ENCODE measurements at regions not wholly inside any gene's neighbourhood (a gene's known extent, or its start where the extent isn't known, plus 50 kb on each side); places are given as distances from the start of the nearest gene placed in this dataset.

DNA sequence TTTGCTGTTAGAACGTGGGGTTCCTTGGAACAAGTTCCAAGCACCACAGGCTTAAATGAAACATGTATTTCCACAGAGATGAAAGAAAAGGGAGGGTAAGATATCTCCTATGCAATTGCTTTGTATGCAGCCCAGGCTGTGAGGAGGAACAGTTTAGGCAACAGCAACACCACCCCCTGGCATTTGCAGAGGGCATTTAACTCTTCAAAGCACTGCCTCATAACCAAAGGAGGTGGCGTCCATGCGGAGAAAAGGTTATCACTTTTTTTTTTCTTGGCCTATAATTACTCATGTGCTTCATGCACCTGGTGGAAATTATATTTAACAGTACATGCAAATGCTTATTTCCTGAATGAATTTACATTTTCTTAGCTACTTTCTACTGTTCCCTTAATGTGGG is 286.0 kb downstream of the LPIN1 start:
- TF ChIP-seq POLR2A (IDR thresholded peaks at IDR 0.05), result no peak
- no peak for TF ChIP-seq POLR2AphosphoS5 (IDR thresholded peaks at IDR 0.05; ENCODE audit: insufficient read depth in 1 of 2, low read depth in 1 of 2)
- no peak for TF ChIP-seq CTCF (IDR thresholded peaks at IDR 0.05)
- Histone ChIP-seq H3K9me3 (no peaks in the 10 kb centered on the region), H3K36me3 (no peaks in the 10 kb centered on the region), H3K4me1 (no peaks in the 10 kb centered on the region), H3K4me3 (no peak overlapping the region), H3K27me3 (no peaks in the 10 kb centered on the region), H3K27ac (no peak overlapping the region)
- no peak for DNase-seq (ENCODE audit: extremely low spot score in 2 of 2)
- intact Hi-C loops (cut with DNase I), result no loop called here

- H3K27ac ChIP-seq, result no peak overlapping the region
- no peaks in the 10 kb centered on the region for H3K4me1 ChIP-seq
- TF ChIP-seq POLR2AphosphoS5 (IDR thresholded peaks at IDR 0.05; ENCODE audit: insufficient read depth in 1 of 2, low read depth in 1 of 2) (no peak), POLR2A (IDR thresholded peaks at IDR 0.05) (no peak), CTCF (IDR thresholded peaks at IDR 0.05) (no peak)
- H3K27me3 ChIP-seq, result no peaks in the 10 kb centered on the region
- H3K9me3 ChIP-seq, result no peaks in the 10 kb centered on the region
- intact Hi-C loops (cut with DNase I), result no loop called here
- no peaks in the 10 kb centered on the region for H3K36me3 ChIP-seq
- no peak for DNase-seq (ENCODE audit: extremely low spot score in 2 of 2)
- no peak overlapping the region for H3K4me3 ChIP-seq
Measured at GRCh38 chr2:12032975-12033374, 286.5 kb downstream of the LPIN1 start.

DNA sequence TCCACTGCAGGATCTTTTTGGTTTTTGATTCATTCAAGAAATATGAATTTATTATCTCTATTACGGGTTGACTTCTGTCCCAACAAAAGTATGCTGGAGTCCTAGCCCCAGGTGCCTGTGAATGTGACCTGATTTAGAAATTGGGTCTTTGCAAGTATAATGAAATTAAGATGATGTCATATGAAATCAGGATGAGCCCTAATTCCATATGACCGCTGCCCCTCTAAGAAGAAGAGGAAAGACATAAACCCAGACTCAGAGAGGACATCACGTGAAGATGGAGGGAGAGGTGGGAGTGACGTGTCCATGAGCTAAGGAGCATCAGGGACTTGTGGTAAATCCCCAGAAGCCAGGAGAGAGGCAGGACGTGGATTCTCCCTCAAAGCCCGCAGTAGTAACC is 287.1 kb downstream of the LPIN1 start:
- Histone ChIP-seq H3K36me3 (no peaks in the 10 kb centered on the region), H3K9me3 (no peaks in the 10 kb centered on the region), H3K27me3 (no peaks in the 10 kb centered on the region), H3K27ac (no peak overlapping the region), H3K4me3 (no peak overlapping the region), H3K4me1 (no peaks in the 10 kb centered on the region)
- TF ChIP-seq POLR2A (IDR thresholded peaks at IDR 0.05) (no peak), POLR2AphosphoS5 (IDR thresholded peaks at IDR 0.05; ENCODE audit: insufficient read depth in 1 of 2, low read depth in 1 of 2) (no peak), CTCF (IDR thresholded peaks at IDR 0.05) (no peak)
- no peak for DNase-seq (ENCODE audit: extremely low spot score in 2 of 2)
- intact Hi-C loops (cut with DNase I), result no loop called here

DNA sequence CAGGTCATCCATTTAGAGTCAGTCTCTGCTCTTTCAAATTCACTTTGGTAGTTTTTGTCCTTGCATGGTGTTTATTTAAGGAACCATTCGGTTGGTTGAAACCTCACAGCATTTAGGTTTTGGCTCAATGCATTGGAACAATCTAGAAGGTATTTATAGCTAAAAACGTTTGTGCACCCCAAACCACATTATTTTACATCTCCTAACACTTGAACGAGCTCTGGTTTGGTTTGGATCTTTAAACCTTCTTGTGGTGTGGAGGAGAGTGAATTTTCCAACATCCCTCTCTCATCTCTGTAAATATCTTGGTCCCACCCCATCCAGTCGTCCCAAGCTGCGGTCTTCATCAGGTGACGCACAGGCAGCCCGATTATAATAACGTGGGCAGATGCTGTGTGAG is 287.9 kb downstream of the LPIN1 start:
- Histone ChIP-seq H3K27ac (no peak overlapping the region), H3K4me3 (no peak overlapping the region), H3K27me3 (no peaks in the 10 kb centered on the region), H3K36me3 (no peaks in the 10 kb centered on the region), H3K9me3 (no peaks in the 10 kb centered on the region), H3K4me1 (no peaks in the 10 kb centered on the region)
- DNase-seq (ENCODE audit: extremely low spot score in 2 of 2), result no peak
- intact Hi-C loops (cut with DNase I), result no loop called here
- TF ChIP-seq POLR2A (IDR thresholded peaks at IDR 0.05) (no peak), POLR2AphosphoS5 (IDR thresholded peaks at IDR 0.05; ENCODE audit: insufficient read depth in 1 of 2, low read depth in 1 of 2) (no peak), CTCF (IDR thresholded peaks at IDR 0.05) (no peak)

- Histone ChIP-seq H3K4me3 (no peak overlapping the region), H3K27ac (no peak overlapping the region), H3K4me1 (no peaks in the 10 kb centered on the region), H3K36me3 (no peaks in the 10 kb centered on the region), H3K27me3 (no peaks in the 10 kb centered on the region), H3K9me3 (no peaks in the 10 kb centered on the region)
- no peak for TF ChIP-seq POLR2A (IDR thresholded peaks at IDR 0.05)
- no peak for TF ChIP-seq POLR2AphosphoS5 (IDR thresholded peaks at IDR 0.05; ENCODE audit: insufficient read depth in 1 of 2, low read depth in 1 of 2)
- no peak for TF ChIP-seq CTCF (IDR thresholded peaks at IDR 0.05)
- intact Hi-C loops (cut with DNase I), result no loop called here
- no peak for DNase-seq (ENCODE audit: extremely low spot score in 2 of 2)
Measured at GRCh38 chr2:12035029-12035720, 288.7 kb downstream of the LPIN1 start.
